ENCODE measurements at regions not wholly inside any gene's neighbourhood (a gene's known extent, or its start where the extent isn't known, plus 50 kb on each side); places are given as distances from the start of the nearest gene placed in this dataset.

- DNase-seq (ENCODE audit: extremely low spot score, unreplicated experiment), result no peak
- Mint-ChIP-seq H3K9me3 (ENCODE audit: unreplicated experiment) (peaks cover 14% of the 10 kb centered on the region), H3K4me1 (ENCODE audit: unreplicated experiment) (peaks cover 6% of the 10 kb centered on the region), H3K4me3 (ENCODE audit: unreplicated experiment) (no peak overlapping the region), H3K27me3 (ENCODE audit: unreplicated experiment) (no peaks in the 10 kb centered on the region), H3K27ac (ENCODE audit: unreplicated experiment) (no peak overlapping the region), H3K36me3 (ENCODE audit: unreplicated experiment) (no peaks in the 10 kb centered on the region)
- no peak for TF ChIP-seq CTCF (IDR thresholded peaks at IDR 0.05)
These were observed 198.6 kb downstream of the RNF152 start for GRCh38 chr18:61694236-61694635.

GRCh38 chr18:61690418-61691138 is 202.2 kb downstream of the RNF152 start:
- TF ChIP-seq CTCF (IDR thresholded peaks at IDR 0.05), result no peak
- no peak for DNase-seq (ENCODE audit: extremely low spot score, unreplicated experiment)
- Mint-ChIP-seq H3K4me3 (ENCODE audit: unreplicated experiment) (no peak overlapping the region), H3K36me3 (ENCODE audit: unreplicated experiment) (no peaks in the 10 kb centered on the region), H3K4me1 (ENCODE audit: unreplicated experiment) (peaks cover 2% of the 10 kb centered on the region), H3K27ac (ENCODE audit: unreplicated experiment) (no peak overlapping the region), H3K27me3 (ENCODE audit: unreplicated experiment) (no peaks in the 10 kb centered on the region), H3K9me3 (ENCODE audit: unreplicated experiment) (peaks cover 14% of the 10 kb centered on the region)

GRCh38 chr18:61687317-61687716 is 205.5 kb downstream of the RNF152 start:
- Mint-ChIP-seq H3K27me3 (ENCODE audit: unreplicated experiment) (no peaks in the 10 kb centered on the region), H3K4me1 (ENCODE audit: unreplicated experiment) (peaks cover 9% of the 10 kb centered on the region), H3K9me3 (ENCODE audit: unreplicated experiment) (peaks cover 9% of the 10 kb centered on the region), H3K4me3 (ENCODE audit: unreplicated experiment) (no peak overlapping the region), H3K36me3 (ENCODE audit: unreplicated experiment) (no peaks in the 10 kb centered on the region), H3K27ac (ENCODE audit: unreplicated experiment) (no peak overlapping the region)
- DNase-seq (ENCODE audit: extremely low spot score, unreplicated experiment), result no peak
- TF ChIP-seq CTCF (IDR thresholded peaks at IDR 0.05), result no peak

GRCh38 chr18:61683856-61684255 is 209.0 kb downstream of the RNF152 start:
- H3K27ac Mint-ChIP-seq (ENCODE audit: unreplicated experiment), result no peak overlapping the region
- no peak for TF ChIP-seq CTCF (IDR thresholded peaks at IDR 0.05)
- H3K4me3 Mint-ChIP-seq (ENCODE audit: unreplicated experiment), result no peak overlapping the region
- peaks cover 9% of the 10 kb centered on the region for H3K36me3 Mint-ChIP-seq (ENCODE audit: unreplicated experiment)
- peaks cover 8% of the 10 kb centered on the region for H3K4me1 Mint-ChIP-seq (ENCODE audit: unreplicated experiment)
- H3K9me3 Mint-ChIP-seq (ENCODE audit: unreplicated experiment), result peaks cover 20% of the 10 kb centered on the region
- DNase-seq (ENCODE audit: extremely low spot score, unreplicated experiment), result no peak
- H3K27me3 Mint-ChIP-seq (ENCODE audit: unreplicated experiment), result no peaks in the 10 kb centered on the region

GRCh38 chr18:61681065-61681464 is 211.7 kb downstream of the RNF152 start:
- Mint-ChIP-seq H3K27me3 (ENCODE audit: unreplicated experiment) (no peaks in the 10 kb centered on the region), H3K9me3 (ENCODE audit: unreplicated experiment) (peaks cover 20% of the 10 kb centered on the region), H3K4me3 (ENCODE audit: unreplicated experiment) (no peak overlapping the region), H3K36me3 (ENCODE audit: unreplicated experiment) (peaks cover 12% of the 10 kb centered on the region), H3K4me1 (ENCODE audit: unreplicated experiment) (peaks cover 8% of the 10 kb centered on the region), H3K27ac (ENCODE audit: unreplicated experiment) (no peak overlapping the region)
- no peak for DNase-seq (ENCODE audit: extremely low spot score, unreplicated experiment)
- no peak for TF ChIP-seq CTCF (IDR thresholded peaks at IDR 0.05)

Data from osteocyte (in vitro differentiated cells).